GM23248 (cell line): ENCODE measurements at regions not wholly inside any gene's neighbourhood (a gene's known extent, or its start where the extent isn't known, plus 50 kb on each side); places are given as distances from the start of the nearest gene placed in this dataset.

Source experiments
- EZH2 ChIP-seq: fragments of 200-600 bp; sonication (generic); IDR thresholded peaks from 2 replicates; pipeline ENCODE4 v1.6.1; 2018; ENCODE audit warnings: antibody characterized with exemption, mild to moderate bottlenecking; ENCODE audit not compliant: insufficient read depth, poor library complexity, severe bottlenecking
- EZH2phosphoT487 ChIP-seq: fragments of 200-600 bp; sonication (generic); IDR thresholded peaks from 2 replicates; pipeline ENCODE4 v1.6.1; 2018; ENCODE audit warnings: antibody characterized with exemption, moderate library complexity, mild to moderate bottlenecking, low read depth; ENCODE audit not compliant: insufficient read depth

DNA sequence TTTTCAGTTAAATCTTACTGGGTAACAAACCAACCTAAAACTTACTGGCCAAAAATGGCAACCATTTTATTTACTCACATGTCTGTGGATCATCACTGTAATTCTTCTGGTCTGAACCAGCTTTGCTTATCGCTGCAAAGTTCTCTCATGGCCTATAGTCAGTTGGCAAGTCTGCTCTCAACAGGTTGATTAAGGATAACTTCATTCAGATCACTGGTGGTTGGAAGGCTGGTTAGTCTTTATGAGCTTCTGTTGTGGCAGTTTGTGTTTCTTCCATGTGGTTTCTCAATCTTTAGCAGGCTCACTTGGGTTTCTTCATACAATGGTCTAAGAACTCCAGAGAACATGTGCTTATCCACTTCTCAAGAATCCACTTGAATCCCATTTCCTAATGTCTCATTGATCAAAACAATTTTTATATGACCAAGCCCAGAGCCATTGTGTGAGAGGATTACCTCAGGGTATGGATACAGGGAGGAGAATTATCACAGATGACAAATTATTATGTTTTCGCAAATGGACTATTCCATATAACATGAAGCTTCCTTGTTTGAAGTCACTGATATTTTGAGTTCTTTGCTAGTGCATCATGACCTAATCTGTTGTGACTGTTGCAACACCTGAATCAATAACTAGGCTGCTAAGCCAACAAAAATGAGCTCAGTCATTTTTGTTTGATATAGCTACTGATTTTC lies 155.4 kb upstream of the BMP2 start:
- no peak for TF ChIP-seq EZH2
- TF ChIP-seq EZH2phosphoT487 = no peak
